GM19035 (cell line): ENCODE measurements at regions not wholly inside any gene's neighbourhood (a gene's known extent, or its start where the extent isn't known, plus 50 kb on each side); places are given as distances from the start of the nearest gene placed in this dataset.

Experiments used
- ATAC-seq: cut with Tn5 transposase; IDR thresholded peaks from one replicate; pipeline ENCODE4 v1.9.1; 2021; ENCODE audit not compliant: unreplicated experiment

DNA sequence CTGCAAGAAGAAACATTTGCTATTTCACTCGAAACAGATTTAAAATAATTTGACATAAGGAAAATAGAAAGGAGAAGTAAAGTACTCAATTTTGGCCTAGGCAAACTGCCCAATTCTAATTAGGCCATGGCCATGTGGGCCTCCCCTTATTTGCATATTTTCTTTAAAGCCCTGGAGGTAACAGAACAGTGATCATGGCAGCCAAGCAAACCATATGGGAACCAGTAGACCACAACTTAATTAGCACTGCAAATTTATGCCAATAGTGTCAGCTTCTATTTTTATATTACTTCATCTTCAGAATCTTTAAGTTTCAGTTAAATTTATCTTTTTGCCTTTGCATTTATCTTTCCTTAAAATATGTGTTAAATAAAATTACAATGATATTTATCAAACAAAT is 63.3 kb upstream of the THSD7A start:
- no peak for ATAC-seq

GRCh38 chr7:11896663-11897062 is 64.7 kb upstream of the THSD7A start:
- ATAC-seq = no peak

DNA sequence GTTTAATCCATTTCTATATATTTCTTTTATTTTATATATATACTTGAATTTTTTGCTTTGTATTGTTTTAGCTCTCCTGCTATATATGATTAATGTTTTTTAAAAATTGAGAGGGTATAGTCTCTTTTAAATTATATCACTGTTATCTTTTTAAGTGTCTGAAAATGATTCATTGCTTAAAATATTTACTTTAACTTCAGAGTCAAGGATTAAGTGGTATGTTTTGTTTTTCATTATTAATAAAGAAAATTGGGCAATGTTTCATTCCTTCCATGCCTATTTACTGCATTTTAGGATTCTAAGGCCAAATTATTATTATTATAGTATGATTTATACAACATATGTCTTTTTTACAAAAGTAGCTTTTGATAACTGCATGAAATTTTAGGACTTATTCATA is 67.2 kb upstream of the THSD7A start:
- no peak for ATAC-seq

DNA sequence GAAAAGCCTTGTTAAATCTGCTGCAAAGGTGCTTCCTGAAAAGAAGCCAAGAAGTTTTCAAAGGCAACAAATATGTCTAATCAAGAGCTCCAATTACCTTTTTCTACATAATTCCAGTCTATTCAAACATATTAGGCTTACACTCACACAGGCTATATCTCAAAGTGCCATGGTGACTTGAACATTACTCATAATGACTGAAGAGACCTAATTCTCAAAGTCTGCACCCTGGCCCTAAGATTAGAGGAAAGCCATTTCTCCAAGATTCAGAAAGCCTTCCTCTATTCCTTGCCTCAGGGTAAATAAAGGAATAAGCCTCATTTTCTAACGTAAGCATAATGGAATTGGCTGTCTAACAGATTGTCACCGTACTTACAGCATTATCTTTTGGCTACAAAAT is 78.3 kb upstream of the THSD7A start:
- no peak for ATAC-seq

GRCh38 chr7:11911900-11912299 is 79.9 kb upstream of the THSD7A start:
- no peak for ATAC-seq

DNA sequence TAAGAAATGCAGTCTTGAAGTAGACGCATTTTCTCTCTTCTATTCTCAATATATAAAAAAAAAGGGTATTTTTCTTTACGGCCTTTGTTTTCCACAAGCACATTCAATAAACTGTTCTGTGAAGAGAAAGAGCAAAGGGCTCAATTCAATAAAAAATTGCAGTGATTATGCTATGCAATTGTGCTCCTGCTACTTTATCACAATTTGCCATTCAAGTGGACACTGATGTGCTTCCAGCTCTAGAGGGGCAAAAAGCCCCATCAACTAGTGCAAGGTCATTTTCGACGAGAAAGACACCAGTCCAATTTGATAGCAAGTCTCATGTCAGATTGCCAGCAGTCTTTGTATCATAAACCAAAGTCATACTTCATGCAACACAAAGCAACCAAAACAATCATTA is 82.6 kb upstream of the THSD7A start:
- no peak for ATAC-seq

DNA sequence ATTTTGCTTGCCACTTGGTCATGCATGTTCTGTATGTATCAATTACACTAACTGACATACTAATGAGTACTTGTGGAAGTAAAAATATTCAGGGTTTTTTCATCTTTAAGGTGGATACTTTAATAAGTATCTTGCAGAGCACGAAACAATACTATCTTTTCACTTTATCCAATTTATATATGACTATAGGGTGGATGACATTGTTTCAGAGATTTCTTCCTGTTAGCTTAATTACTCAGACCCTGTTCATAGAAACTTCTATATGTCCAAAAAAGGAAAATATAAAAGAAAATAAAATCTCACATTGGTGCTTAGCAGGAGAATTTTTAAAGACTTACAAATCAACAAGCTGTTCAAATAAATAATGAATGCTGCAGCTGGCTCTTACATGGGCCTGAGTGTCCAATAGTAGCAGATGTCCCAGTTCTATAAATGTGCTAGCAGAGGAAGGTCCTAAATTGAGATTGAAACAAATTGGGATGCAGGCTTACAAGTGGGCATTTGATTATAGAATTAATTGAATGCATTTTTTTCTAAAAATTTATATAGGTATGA is 91.5 kb upstream of the THSD7A start:
- no peak for ATAC-seq

DNA sequence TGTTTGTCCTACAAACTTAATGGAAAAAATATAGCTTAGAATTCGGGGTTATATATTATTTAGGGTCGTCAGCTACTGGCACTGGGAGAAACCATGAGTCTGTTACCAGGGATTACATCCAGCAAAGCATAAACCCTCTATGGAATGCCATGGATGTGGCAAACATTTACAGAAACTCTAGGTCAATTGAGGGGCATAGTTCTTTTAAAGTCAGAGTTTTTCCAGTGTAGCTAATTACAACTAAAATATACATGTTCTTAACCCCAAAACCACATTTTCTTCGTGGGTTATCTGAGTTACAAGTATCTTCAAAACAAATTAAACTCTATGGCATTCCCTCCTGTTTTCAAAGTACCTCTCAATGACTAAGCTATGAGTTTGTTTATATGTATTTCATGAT is 99.3 kb upstream of the THSD7A start:
- no peak for ATAC-seq

DNA sequence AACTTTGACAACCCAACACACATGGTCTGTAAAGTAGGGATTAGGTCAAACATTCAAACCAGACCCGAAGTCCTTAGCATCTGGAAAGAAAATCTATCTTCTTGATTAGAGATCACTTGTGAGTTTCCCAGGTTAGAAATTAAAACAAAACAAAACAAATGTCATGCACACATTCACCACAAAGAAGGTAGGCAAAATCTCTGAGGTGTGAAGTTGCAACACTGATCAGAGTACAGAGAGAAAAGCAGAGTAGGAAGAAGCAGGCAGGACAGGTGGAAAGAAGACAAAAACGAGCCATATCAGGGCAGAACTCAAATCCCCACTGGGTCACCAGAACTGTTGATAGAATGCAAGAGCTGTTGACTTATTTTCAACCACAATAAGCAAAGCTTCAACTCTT is 102.8 kb upstream of the THSD7A start:
- ATAC-seq = no peak

GRCh38 chr7:11935905-11936304 is 103.9 kb upstream of the THSD7A start:
- no peak for ATAC-seq

DNA sequence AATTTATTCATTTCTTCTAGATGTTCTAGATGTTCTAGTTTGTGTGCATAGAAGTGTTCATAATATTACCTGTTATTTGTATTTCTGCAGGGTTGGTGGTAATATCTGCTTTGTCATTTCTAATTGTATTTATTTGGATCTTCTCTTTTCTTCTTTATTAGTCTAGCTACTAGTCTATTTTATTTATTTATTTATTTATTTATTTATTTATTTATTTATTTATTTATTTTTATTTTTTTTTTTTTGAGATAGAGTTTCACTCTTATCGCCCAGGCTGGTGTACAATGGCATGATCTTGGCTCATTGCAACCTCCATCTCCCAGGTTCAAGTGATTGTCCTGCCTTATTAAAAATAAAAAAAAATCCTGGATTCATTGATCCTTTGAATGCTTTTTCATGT is 114.8 kb upstream of the THSD7A start:
- no peak for ATAC-seq

GRCh38 chr7:11950281-11950680 is 118.3 kb upstream of the THSD7A start:
- no peak for ATAC-seq

DNA sequence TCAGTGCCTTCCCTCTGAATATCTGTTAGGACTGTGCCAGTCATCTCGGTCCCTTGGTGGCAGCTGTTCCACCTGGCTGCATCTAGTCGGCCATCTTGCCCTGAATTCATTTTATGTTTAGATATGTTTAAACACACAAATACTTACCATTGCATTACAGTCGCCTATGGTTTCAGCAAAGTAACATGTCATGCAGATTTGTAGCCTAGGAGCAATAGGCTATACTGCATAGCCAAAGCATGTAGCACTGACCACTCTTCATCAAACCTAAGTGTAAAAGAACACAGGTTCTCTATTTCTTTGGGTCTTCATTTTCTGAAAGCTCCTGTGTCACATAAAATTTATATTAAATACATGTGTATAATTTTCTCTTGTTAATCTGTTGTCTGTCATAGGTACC is 118.9 kb upstream of the THSD7A start:
- ATAC-seq = no peak

- no peak for ATAC-seq
Observed at GRCh38 chr7:11951909-11952308, 119.9 kb upstream of the THSD7A start.

- no peak for ATAC-seq
Observed at GRCh38 chr7:11952972-11953371, 121.0 kb upstream of the THSD7A start.

GRCh38 chr7:11956991-11957390 is 125.0 kb upstream of the THSD7A start:
- ATAC-seq = no peak

GRCh38 chr7:11957956-11958355 is 126.0 kb upstream of the THSD7A start:
- ATAC-seq = no peak

- no peak for ATAC-seq
Observed at GRCh38 chr7:11959121-11959520, 127.1 kb upstream of the THSD7A start.

GRCh38 chr7:11960621-11961020 is 128.6 kb upstream of the THSD7A start:
- no peak for ATAC-seq

- no peak for ATAC-seq
Observed at GRCh38 chr7:11969643-11970042, 137.6 kb upstream of the THSD7A start.

DNA sequence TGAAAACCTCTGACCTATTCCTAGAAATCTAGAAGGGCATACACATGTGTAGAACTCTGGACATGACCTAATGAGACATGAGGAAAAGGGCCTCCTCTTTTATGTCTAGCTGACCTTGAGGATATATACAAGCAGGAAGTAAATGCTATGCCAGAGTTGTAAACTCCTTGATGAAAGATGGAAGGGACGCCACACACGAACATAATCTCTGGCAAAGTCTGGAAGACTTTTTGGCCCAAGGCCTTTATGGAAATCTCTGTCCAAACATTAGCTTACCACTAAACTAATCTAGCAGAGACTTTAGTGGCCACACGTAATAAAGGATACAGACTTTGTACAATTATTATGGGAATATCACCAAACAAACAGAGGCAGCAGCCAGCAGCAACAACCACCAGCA is 138.1 kb upstream of the THSD7A start:
- ATAC-seq = no peak

DNA sequence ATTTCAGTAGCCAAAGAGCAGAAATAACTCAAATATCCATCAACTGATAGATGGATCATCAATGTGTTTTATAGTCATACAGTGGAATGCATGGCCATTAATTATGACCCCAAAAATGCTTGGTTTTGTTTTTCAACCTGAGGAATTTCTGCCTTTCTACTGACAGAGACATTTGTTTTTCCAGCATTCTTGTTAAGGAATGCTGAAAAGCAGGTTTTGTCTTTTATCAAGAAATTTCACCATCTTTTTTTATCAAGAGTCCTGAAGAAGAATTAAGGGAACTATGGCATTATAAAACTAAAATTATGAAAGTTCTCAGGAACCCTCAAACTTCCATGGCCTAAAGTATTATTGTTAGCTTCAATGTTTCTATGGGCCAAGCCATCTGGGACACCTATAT is 153.4 kb upstream of the THSD7A start:
- no peak for ATAC-seq

DNA sequence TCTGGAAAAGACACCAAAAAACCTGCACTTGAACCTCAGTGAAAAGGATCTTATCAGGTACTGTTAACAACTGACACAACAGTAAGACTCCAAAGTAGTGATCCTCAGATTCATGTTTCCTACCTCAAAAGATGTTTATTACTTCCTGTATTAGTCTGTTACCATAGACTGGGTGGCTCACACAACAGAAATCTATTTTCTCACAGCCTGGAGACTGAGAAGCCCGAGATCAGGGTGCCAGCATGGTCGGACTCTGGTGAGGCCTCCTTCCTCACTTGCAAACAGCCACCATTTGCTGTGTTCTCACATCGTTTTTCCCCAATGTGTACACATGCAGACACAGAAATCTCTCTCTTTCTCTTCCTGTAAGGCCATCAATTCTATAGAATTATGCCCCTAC is 154.0 kb upstream of the THSD7A start:
- ATAC-seq = no peak

GRCh38 chr7:11988186-11988585 is 156.2 kb upstream of the THSD7A start:
- ATAC-seq = no peak
